ENCODE measurements at regions not wholly inside any gene's neighbourhood (a gene's known extent, or its start where the extent isn't known, plus 50 kb on each side); places are given as distances from the start of the nearest gene placed in this dataset.

- Histone ChIP-seq H3K4me3 (ENCODE audit: low read depth in 1 of 2, low read length in 2 of 2) (no peak overlapping the region), H3K9me3 (ENCODE audit: control insufficient read depth in 2 of 2, insufficient read depth in 1 of 2, low read depth in 1 of 2, low read length in 1 of 2) (no peaks in the 10 kb centered on the region), H3K4me1 (ENCODE audit: control insufficient read depth in 2 of 2, insufficient read depth in 2 of 2, low read length in 1 of 2) (no peaks in the 10 kb centered on the region), H3K27ac (ENCODE audit: low read depth in 2 of 2, low read length in 1 of 2) (no peak overlapping the region), H3K36me3 (ENCODE audit: control insufficient read depth in 2 of 2, insufficient read depth in 2 of 2, low read length in 1 of 2) (no peaks in the 10 kb centered on the region), H3K27me3 (ENCODE audit: control insufficient read depth in 1 of 2, insufficient read depth in 2 of 2, low read length in 2 of 2) (no peaks in the 10 kb centered on the region)
Observed at GRCh38 chr10:118148247-118148646, 101.5 kb upstream of the RAB11FIP2 start.

- H3K4me1 ChIP-seq (ENCODE audit: control insufficient read depth in 2 of 2, insufficient read depth in 2 of 2, low read length in 1 of 2) = no peaks in the 10 kb centered on the region
- H3K36me3 ChIP-seq (ENCODE audit: control insufficient read depth in 2 of 2, insufficient read depth in 2 of 2, low read length in 1 of 2) = no peaks in the 10 kb centered on the region
- 67 to 74% methylated on average over 4 of the region's 4 CpGs for WGBS, 2 donors
- no peaks in the 10 kb centered on the region for H3K27me3 ChIP-seq (ENCODE audit: control insufficient read depth in 1 of 2, insufficient read depth in 2 of 2, low read length in 2 of 2)
- H3K9me3 ChIP-seq (ENCODE audit: control insufficient read depth in 2 of 2, insufficient read depth in 1 of 2, low read depth in 1 of 2, low read length in 1 of 2) = no peaks in the 10 kb centered on the region
- H3K27ac ChIP-seq (ENCODE audit: low read depth in 2 of 2, low read length in 1 of 2) = no peak overlapping the region
- no peak overlapping the region for H3K4me3 ChIP-seq (ENCODE audit: low read depth in 1 of 2, low read length in 2 of 2)
Observed at GRCh38 chr10:118145256-118145655, 98.5 kb upstream of the RAB11FIP2 start.

- H3K4me3 ChIP-seq (ENCODE audit: low read depth in 1 of 2, low read length in 2 of 2) = no peak overlapping the region
- H3K36me3 ChIP-seq (ENCODE audit: control insufficient read depth in 2 of 2, insufficient read depth in 2 of 2, low read length in 1 of 2) = no peaks in the 10 kb centered on the region
- no peaks in the 10 kb centered on the region for H3K9me3 ChIP-seq (ENCODE audit: control insufficient read depth in 2 of 2, insufficient read depth in 1 of 2, low read depth in 1 of 2, low read length in 1 of 2)
- H3K4me1 ChIP-seq (ENCODE audit: control insufficient read depth in 2 of 2, insufficient read depth in 2 of 2, low read length in 1 of 2) = no peaks in the 10 kb centered on the region
- WGBS, 2 donors = 83 to 88% methylated on average over 6 of the region's 6 CpGs
- no peaks in the 10 kb centered on the region for H3K27me3 ChIP-seq (ENCODE audit: control insufficient read depth in 1 of 2, insufficient read depth in 2 of 2, low read length in 2 of 2)
- no peak overlapping the region for H3K27ac ChIP-seq (ENCODE audit: low read depth in 2 of 2, low read length in 1 of 2)
Observed at GRCh38 chr10:118141471-118141870, 94.7 kb upstream of the RAB11FIP2 start.

GRCh38 chr10:118139321-118139720 is 92.6 kb upstream of the RAB11FIP2 start:
- no peaks in the 10 kb centered on the region for H3K4me1 ChIP-seq (ENCODE audit: control insufficient read depth in 2 of 2, insufficient read depth in 2 of 2, low read length in 1 of 2)
- H3K27ac ChIP-seq (ENCODE audit: low read depth in 2 of 2, low read length in 1 of 2) = no peak overlapping the region
- no peaks in the 10 kb centered on the region for H3K9me3 ChIP-seq (ENCODE audit: control insufficient read depth in 2 of 2, insufficient read depth in 1 of 2, low read depth in 1 of 2, low read length in 1 of 2)
- no peaks in the 10 kb centered on the region for H3K27me3 ChIP-seq (ENCODE audit: control insufficient read depth in 1 of 2, insufficient read depth in 2 of 2, low read length in 2 of 2)
- no peak overlapping the region for H3K4me3 ChIP-seq (ENCODE audit: low read depth in 1 of 2, low read length in 2 of 2)
- H3K36me3 ChIP-seq (ENCODE audit: control insufficient read depth in 2 of 2, insufficient read depth in 2 of 2, low read length in 1 of 2) = no peaks in the 10 kb centered on the region

- WGBS, 2 donors = 62 to 65% methylated on average over 2 of the region's 2 CpGs
- no peak overlapping the region for H3K27ac ChIP-seq (ENCODE audit: low read depth in 2 of 2, low read length in 1 of 2)
- no peaks in the 10 kb centered on the region for H3K9me3 ChIP-seq (ENCODE audit: control insufficient read depth in 2 of 2, insufficient read depth in 1 of 2, low read depth in 1 of 2, low read length in 1 of 2)
- H3K4me1 ChIP-seq (ENCODE audit: control insufficient read depth in 2 of 2, insufficient read depth in 2 of 2, low read length in 1 of 2) = no peaks in the 10 kb centered on the region
- H3K27me3 ChIP-seq (ENCODE audit: control insufficient read depth in 1 of 2, insufficient read depth in 2 of 2, low read length in 2 of 2) = peaks cover 0 to 3% of the 10 kb centered on the region in 2 donors
- H3K36me3 ChIP-seq (ENCODE audit: control insufficient read depth in 2 of 2, insufficient read depth in 2 of 2, low read length in 1 of 2) = no peaks in the 10 kb centered on the region
- no peak overlapping the region for H3K4me3 ChIP-seq (ENCODE audit: low read depth in 1 of 2, low read length in 2 of 2)
Observed at GRCh38 chr10:118128675-118129074, 81.9 kb upstream of the RAB11FIP2 start.

- Histone ChIP-seq H3K4me1 (ENCODE audit: control insufficient read depth in 2 of 2, insufficient read depth in 2 of 2, low read length in 1 of 2) (peaks cover 0 to 6% of the 10 kb centered on the region in 2 donors), H3K27ac (ENCODE audit: low read depth in 2 of 2, low read length in 1 of 2) (no peak overlapping the region), H3K9me3 (ENCODE audit: control insufficient read depth in 2 of 2, insufficient read depth in 1 of 2, low read depth in 1 of 2, low read length in 1 of 2) (no peaks in the 10 kb centered on the region), H3K36me3 (ENCODE audit: control insufficient read depth in 2 of 2, insufficient read depth in 2 of 2, low read length in 1 of 2) (no peaks in the 10 kb centered on the region), H3K27me3 (ENCODE audit: control insufficient read depth in 1 of 2, insufficient read depth in 2 of 2, low read length in 2 of 2) (no peaks in the 10 kb centered on the region), H3K4me3 (ENCODE audit: low read depth in 1 of 2, low read length in 2 of 2) (no peak overlapping the region)
Observed at GRCh38 chr10:118118716-118119115, 72.0 kb upstream of the RAB11FIP2 start.

GRCh38 chr10:118116715-118117449 is 70.1 kb upstream of the RAB11FIP2 start:
- H3K27ac ChIP-seq (ENCODE audit: low read depth in 2 of 2, low read length in 1 of 2) = peak overlapping the region; percentile 47 to 68
- no peaks in the 10 kb centered on the region for H3K36me3 ChIP-seq (ENCODE audit: control insufficient read depth in 2 of 2, insufficient read depth in 2 of 2, low read length in 1 of 2)
- H3K4me1 ChIP-seq (ENCODE audit: control insufficient read depth in 2 of 2, insufficient read depth in 2 of 2, low read length in 1 of 2) = peaks cover 0 to 8% of the 10 kb centered on the region in 2 donors

GRCh38 chr10:118116362-118116714 is 69.6 kb upstream of the RAB11FIP2 start:
- Histone ChIP-seq H3K36me3 (ENCODE audit: control insufficient read depth in 2 of 2, insufficient read depth in 2 of 2, low read length in 1 of 2) (no peaks in the 10 kb centered on the region), H3K4me1 (ENCODE audit: control insufficient read depth in 2 of 2, insufficient read depth in 2 of 2, low read length in 1 of 2) (peaks cover 0 to 9% of the 10 kb centered on the region in 2 donors), H3K27ac (ENCODE audit: low read depth in 2 of 2, low read length in 1 of 2) (peak overlapping the region; percentile 47 to 68), H3K4me3 (ENCODE audit: low read depth in 1 of 2, low read length in 2 of 2) (no peak overlapping the region), H3K9me3 (ENCODE audit: control insufficient read depth in 2 of 2, insufficient read depth in 1 of 2, low read depth in 1 of 2, low read length in 1 of 2) (no peaks in the 10 kb centered on the region), H3K27me3 (ENCODE audit: control insufficient read depth in 1 of 2, insufficient read depth in 2 of 2, low read length in 2 of 2) (no peaks in the 10 kb centered on the region)
- 41 to 48% methylated on average over 6 of the region's 6 CpGs for WGBS, 2 donors

More at GRCh38 chr10:118116715-118117449, 70.1 kb upstream of the RAB11FIP2 start:
- H3K4me3 ChIP-seq (ENCODE audit: low read depth in 1 of 2, low read length in 2 of 2) = no peak overlapping the region
- H3K27me3 ChIP-seq (ENCODE audit: control insufficient read depth in 1 of 2, insufficient read depth in 2 of 2, low read length in 2 of 2) = no peaks in the 10 kb centered on the region
- no peaks in the 10 kb centered on the region for H3K9me3 ChIP-seq (ENCODE audit: control insufficient read depth in 2 of 2, insufficient read depth in 1 of 2, low read depth in 1 of 2, low read length in 1 of 2)
- 34 to 44% methylated on average over 10 of the region's 10 CpGs for WGBS, 2 donors

GRCh38 chr10:118115701-118116100 is 69.0 kb upstream of the RAB11FIP2 start:
- H3K27ac ChIP-seq (ENCODE audit: low read depth in 2 of 2, low read length in 1 of 2) = no peak overlapping the region
- H3K27me3 ChIP-seq (ENCODE audit: control insufficient read depth in 1 of 2, insufficient read depth in 2 of 2, low read length in 2 of 2) = no peaks in the 10 kb centered on the region
- 86 to 89% methylated on average over 8 of the region's 8 CpGs for WGBS, 2 donors

GRCh38 chr10:118114992-118115391 is 68.3 kb upstream of the RAB11FIP2 start:
- no peaks in the 10 kb centered on the region for H3K36me3 ChIP-seq (ENCODE audit: control insufficient read depth in 2 of 2, insufficient read depth in 2 of 2, low read length in 1 of 2)
- no peak overlapping the region for H3K27ac ChIP-seq (ENCODE audit: low read depth in 2 of 2, low read length in 1 of 2)
- WGBS, 2 donors = 45 to 55% methylated on average over 1 of the region's 1 CpG
- no peaks in the 10 kb centered on the region for H3K9me3 ChIP-seq (ENCODE audit: control insufficient read depth in 2 of 2, insufficient read depth in 1 of 2, low read depth in 1 of 2, low read length in 1 of 2)
- no peak overlapping the region for H3K4me3 ChIP-seq (ENCODE audit: low read depth in 1 of 2, low read length in 2 of 2)
- H3K27me3 ChIP-seq (ENCODE audit: control insufficient read depth in 1 of 2, insufficient read depth in 2 of 2, low read length in 2 of 2) = no peaks in the 10 kb centered on the region
- peaks cover 0 to 9% of the 10 kb centered on the region in 2 donors for H3K4me1 ChIP-seq (ENCODE audit: control insufficient read depth in 2 of 2, insufficient read depth in 2 of 2, low read length in 1 of 2)

More at GRCh38 chr10:118115701-118116100, 69.0 kb upstream of the RAB11FIP2 start:
- Histone ChIP-seq H3K9me3 (ENCODE audit: control insufficient read depth in 2 of 2, insufficient read depth in 1 of 2, low read depth in 1 of 2, low read length in 1 of 2) (no peaks in the 10 kb centered on the region), H3K4me3 (ENCODE audit: low read depth in 1 of 2, low read length in 2 of 2) (no peak overlapping the region), H3K36me3 (ENCODE audit: control insufficient read depth in 2 of 2, insufficient read depth in 2 of 2, low read length in 1 of 2) (no peaks in the 10 kb centered on the region), H3K4me1 (ENCODE audit: control insufficient read depth in 2 of 2, insufficient read depth in 2 of 2, low read length in 1 of 2) (peaks cover 0 to 9% of the 10 kb centered on the region in 2 donors)
